ENCODE measurements at regions not wholly inside any gene's neighbourhood (a gene's known extent, or its start where the extent isn't known, plus 50 kb on each side); places are given as distances from the start of the nearest gene placed in this dataset.

DNA sequence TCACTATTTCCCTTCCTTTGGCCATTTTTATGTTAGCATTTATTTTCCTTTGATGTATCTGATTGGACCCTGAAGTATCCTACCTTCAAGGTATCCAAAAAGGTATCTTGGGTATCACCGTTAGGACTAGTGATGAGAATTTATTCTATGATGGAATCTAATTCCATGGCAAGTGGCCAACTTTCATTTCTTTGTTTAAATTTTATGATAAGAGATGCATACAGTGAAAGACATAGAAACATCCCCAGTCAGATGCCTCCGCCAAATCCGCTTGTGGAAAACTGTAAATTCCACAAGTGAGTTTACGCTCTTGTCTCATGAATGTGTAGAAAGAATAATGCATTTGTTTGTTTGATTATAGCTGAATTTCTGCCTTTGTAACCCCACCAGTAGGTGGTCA lies 153.7 kb upstream of the NR2F2 start (continued):
- TF ChIP-seq, protein P1, sequence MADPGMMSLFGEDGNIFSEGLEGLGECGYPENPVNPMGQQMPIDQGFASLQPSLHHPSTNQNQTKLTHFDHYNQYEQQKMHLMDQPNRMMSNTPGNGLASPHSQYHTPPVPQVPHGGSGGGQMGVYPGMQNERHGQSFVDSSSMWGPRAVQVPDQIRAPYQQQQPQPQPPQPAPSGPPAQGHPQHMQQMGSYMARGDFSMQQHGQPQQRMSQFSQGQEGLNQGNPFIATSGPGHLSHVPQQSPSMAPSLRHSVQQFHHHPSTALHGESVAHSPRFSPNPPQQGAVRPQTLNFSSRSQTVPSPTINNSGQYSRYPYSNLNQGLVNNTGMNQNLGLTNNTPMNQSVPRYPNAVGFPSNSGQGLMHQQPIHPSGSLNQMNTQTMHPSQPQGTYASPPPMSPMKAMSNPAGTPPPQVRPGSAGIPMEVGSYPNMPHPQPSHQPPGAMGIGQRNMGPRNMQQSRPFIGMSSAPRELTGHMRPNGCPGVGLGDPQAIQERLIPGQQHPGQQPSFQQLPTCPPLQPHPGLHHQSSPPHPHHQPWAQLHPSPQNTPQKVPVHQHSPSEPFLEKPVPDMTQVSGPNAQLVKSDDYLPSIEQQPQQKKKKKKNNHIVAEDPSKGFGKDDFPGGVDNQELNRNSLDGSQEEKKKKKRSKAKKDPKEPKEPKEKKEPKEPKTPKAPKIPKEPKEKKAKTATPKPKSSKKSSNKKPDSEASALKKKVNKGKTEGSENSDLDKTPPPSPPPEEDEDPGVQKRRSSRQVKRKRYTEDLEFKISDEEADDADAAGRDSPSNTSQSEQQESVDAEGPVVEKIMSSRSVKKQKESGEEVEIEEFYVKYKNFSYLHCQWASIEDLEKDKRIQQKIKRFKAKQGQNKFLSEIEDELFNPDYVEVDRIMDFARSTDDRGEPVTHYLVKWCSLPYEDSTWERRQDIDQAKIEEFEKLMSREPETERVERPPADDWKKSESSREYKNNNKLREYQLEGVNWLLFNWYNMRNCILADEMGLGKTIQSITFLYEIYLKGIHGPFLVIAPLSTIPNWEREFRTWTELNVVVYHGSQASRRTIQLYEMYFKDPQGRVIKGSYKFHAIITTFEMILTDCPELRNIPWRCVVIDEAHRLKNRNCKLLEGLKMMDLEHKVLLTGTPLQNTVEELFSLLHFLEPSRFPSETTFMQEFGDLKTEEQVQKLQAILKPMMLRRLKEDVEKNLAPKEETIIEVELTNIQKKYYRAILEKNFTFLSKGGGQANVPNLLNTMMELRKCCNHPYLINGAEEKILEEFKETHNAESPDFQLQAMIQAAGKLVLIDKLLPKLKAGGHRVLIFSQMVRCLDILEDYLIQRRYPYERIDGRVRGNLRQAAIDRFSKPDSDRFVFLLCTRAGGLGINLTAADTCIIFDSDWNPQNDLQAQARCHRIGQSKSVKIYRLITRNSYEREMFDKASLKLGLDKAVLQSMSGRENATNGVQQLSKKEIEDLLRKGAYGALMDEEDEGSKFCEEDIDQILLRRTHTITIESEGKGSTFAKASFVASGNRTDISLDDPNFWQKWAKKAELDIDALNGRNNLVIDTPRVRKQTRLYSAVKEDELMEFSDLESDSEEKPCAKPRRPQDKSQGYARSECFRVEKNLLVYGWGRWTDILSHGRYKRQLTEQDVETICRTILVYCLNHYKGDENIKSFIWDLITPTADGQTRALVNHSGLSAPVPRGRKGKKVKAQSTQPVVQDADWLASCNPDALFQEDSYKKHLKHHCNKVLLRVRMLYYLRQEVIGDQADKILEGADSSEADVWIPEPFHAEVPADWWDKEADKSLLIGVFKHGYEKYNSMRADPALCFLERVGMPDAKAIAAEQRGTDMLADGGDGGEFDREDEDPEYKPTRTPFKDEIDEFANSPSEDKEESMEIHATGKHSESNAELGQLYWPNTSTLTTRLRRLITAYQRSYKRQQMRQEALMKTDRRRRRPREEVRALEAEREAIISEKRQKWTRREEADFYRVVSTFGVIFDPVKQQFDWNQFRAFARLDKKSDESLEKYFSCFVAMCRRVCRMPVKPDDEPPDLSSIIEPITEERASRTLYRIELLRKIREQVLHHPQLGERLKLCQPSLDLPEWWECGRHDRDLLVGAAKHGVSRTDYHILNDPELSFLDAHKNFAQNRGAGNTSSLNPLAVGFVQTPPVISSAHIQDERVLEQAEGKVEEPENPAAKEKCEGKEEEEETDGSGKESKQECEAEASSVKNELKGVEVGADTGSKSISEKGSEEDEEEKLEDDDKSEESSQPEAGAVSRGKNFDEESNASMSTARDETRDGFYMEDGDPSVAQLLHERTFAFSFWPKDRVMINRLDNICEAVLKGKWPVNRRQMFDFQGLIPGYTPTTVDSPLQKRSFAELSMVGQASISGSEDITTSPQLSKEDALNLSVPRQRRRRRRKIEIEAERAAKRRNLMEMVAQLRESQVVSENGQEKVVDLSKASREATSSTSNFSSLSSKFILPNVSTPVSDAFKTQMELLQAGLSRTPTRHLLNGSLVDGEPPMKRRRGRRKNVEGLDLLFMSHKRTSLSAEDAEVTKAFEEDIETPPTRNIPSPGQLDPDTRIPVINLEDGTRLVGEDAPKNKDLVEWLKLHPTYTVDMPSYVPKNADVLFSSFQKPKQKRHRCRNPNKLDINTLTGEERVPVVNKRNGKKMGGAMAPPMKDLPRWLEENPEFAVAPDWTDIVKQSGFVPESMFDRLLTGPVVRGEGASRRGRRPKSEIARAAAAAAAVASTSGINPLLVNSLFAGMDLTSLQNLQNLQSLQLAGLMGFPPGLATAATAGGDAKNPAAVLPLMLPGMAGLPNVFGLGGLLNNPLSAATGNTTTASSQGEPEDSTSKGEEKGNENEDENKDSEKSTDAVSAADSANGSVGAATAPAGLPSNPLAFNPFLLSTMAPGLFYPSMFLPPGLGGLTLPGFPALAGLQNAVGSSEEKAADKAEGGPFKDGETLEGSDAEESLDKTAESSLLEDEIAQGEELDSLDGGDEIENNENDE (IDR thresholded peaks at IDR 0.05; ENCODE audit: insufficient replicate concordance, low read length) = no peak
- TF ChIP-seq SP1 (IDR thresholded peaks at IDR 0.05; ENCODE audit: low read depth, low read length) = no peak
- TF ChIP-seq, protein P2, sequence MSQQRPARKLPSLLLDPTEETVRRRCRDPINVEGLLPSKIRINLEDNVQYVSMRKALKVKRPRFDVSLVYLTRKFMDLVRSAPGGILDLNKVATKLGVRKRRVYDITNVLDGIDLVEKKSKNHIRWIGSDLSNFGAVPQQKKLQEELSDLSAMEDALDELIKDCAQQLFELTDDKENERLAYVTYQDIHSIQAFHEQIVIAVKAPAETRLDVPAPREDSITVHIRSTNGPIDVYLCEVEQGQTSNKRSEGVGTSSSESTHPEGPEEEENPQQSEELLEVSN (IDR thresholded peaks at IDR 0.05) = no peak
- no peak for TF ChIP-seq SIN3A (conservative IDR thresholded peaks at IDR 0.05 in 1 of 2, IDR thresholded peaks at IDR 0.05 in 1 of 2; ENCODE audit: low read depth in 1 of 2, low read length in 2 of 2)
- TF ChIP-seq GABPA (IDR thresholded peaks at IDR 0.05; ENCODE audit: borderline replicate concordance, insufficient read depth, low read length) = no peak
- TF ChIP-seq, protein P3, sequence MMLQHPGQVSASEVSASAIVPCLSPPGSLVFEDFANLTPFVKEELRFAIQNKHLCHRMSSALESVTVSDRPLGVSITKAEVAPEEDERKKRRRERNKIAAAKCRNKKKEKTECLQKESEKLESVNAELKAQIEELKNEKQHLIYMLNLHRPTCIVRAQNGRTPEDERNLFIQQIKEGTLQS (IDR thresholded peaks at IDR 0.05; ENCODE audit: insufficient read depth, low read depth, low read length) = no peak

Data from H1 (cell line).